GM12878 (cell line): ENCODE measurements at regions not wholly inside any gene's neighbourhood (a gene's known extent, or its start where the extent isn't known, plus 50 kb on each side); places are given as distances from the start of the nearest gene placed in this dataset.

Experiments
- ATAC-seq: fragments of 200-7000 bp; cut with Tn5 transposase; 3 replicates; pipeline ENCODE4 v1.9.1; 2020; ENCODE audit warnings: mild to moderate bottlenecking, moderate library complexity
- BruUV-seq: library from RNA; stranded (reverse); fragments of 400-500 nt; replicated peaks from 2 replicates; lab custom pipeline; 2021; lab: Mats Ljungman, UMichigan
- CTCF ChIA-PET: fragments of 300-600 bp; sonication (Branson Sonifier 250); formaldehyde crosslinking; extraction: SDS; loops from one replicate; lab custom pipeline; 2021; ENCODE audit warnings: inconsistent platforms; lab: Yijun Ruan, JAX
- POLR2A ChIA-PET: fragments of 350-600 bp; formaldehyde crosslinking; extraction: SDS; loops from one replicate; lab custom pipeline; 2021; ENCODE audit warnings: inconsistent platforms; lab: Charles Lee
- RAD21 ChIA-PET: fragments of 300-600 bp; sonication (Branson Sonifier 250); formaldehyde crosslinking; loops from one replicate; lab custom pipeline; 2023; ENCODE audit warnings: antibody characterized with exemption; ENCODE audit not compliant: unreplicated experiment; lab: Charles Lee
- SMC1A ChIA-PET: fragments of 300-600 bp; sonication (Branson Sonifier 250); formaldehyde crosslinking; loops from one replicate; lab custom pipeline; 2023; ENCODE audit not compliant: unreplicated experiment, uncharacterized antibody; lab: Charles Lee
- DNase-seq: peaks from one replicate; pipeline ENCODE4 v3.0.0-alpha.2; 2011; ENCODE audit warnings: low read depth, low spot score
- FAIRE-seq: peaks from 3 replicates; lab custom pipeline; 2011; peaks lifted over from hg19 to GRCh38; lab: Jason Lieb, UNC
- H2AFZ ChIP-seq: 2 replicates; pipeline ENCODE4 v1.6.0; 2011; ENCODE audit warnings: low read depth, low read length, control low read depth; ENCODE audit not compliant: control insufficient read depth
- H3K27ac ChIP-seq: 2 replicates; pipeline ENCODE4 v1.5.1; 2011; ENCODE audit warnings: control low read depth; ENCODE audit not compliant: control insufficient read depth, insufficient read depth
- H3K27me3 ChIP-seq, 2 experiments: replicated peaks in 1 of 2; 2 replicates each; pipeline versions ENCODE4 v1.6.0 to v1.6.1; 2011; ENCODE audit warnings: low read length in 1 of 2; ENCODE audit not compliant: control insufficient read depth in 2 of 2, insufficient read depth in 2 of 2
- H3K36me3 ChIP-seq, 2 experiments: 2 replicates each; pipeline ENCODE4 v1.5.1; 2011; ENCODE audit warnings: low read length in 1 of 2; ENCODE audit not compliant: control insufficient read depth in 2 of 2, insufficient read depth in 2 of 2
- H3K4me1 ChIP-seq: 2 replicates; pipeline ENCODE4 v1.6.1; 2011; ENCODE audit warnings: mild to moderate bottlenecking, low read length, moderate library complexity, mixed read lengths; ENCODE audit not compliant: control insufficient read depth, insufficient read depth
- H3K4me2 ChIP-seq: 2 replicates; pipeline ENCODE4 v1.6.0; 2011; ENCODE audit warnings: control low read depth; ENCODE audit not compliant: control insufficient read depth, insufficient read depth
- H3K4me3 ChIP-seq: fragments of 200-600 bp; sonication (generic); 2 replicates; pipeline ENCODE4 v1.5.1; 2016
- H3K79me2 ChIP-seq: 2 replicates; pipeline ENCODE4 v1.6.0; 2011; ENCODE audit warnings: low read length; ENCODE audit not compliant: control insufficient read depth, insufficient read depth
- H3K9ac ChIP-seq: 2 replicates; pipeline ENCODE4 v1.8.0; 2011; ENCODE audit warnings: low read length, control low read depth, mixed read lengths; ENCODE audit not compliant: control insufficient read depth, insufficient read depth
- H3K9me3 ChIP-seq: replicated peaks from 3 replicates; pipeline ENCODE4 v1.5.1; 2011; ENCODE audit warnings: mild to moderate bottlenecking, low read length; ENCODE audit not compliant: control insufficient read depth, insufficient read depth
- H4K20me1 ChIP-seq: 2 replicates; pipeline ENCODE4 v1.6.0; 2011; ENCODE audit not compliant: control insufficient read depth, insufficient read depth
- CBX5 ChIP-seq: sonication (generic); IDR thresholded peaks from 2 replicates; pipeline ENCODE4 v1.6.1; 2016; ENCODE audit warnings: low read depth, moderate library complexity, mild to moderate bottlenecking, inconsistent platforms
- CHD4 ChIP-seq: fragments of 200-600 bp; sonication (generic); IDR thresholded peaks from 2 replicates; pipeline ENCODE4 v1.6.1; 2016; ENCODE audit warnings: mild to moderate bottlenecking
- FOS ChIP-seq: IDR thresholded peaks from 3 replicates; pipeline ENCODE4 v1.6.1; 2011; ENCODE audit warnings: borderline replicate concordance; ENCODE audit not compliant: insufficient read length; ENCODE audit errors: extremely low read depth
- FOXK2 ChIP-seq: fragments of 450-650 bp; IDR thresholded peaks from 2 replicates; pipeline ENCODE4 v1.6.1; 2017; ENCODE audit warnings: mild to moderate bottlenecking, moderate library complexity
- HCFC1 ChIP-seq: fragments of 150-350 bp; IDR thresholded peaks from 2 replicates; pipeline ENCODE4 v1.6.1; 2014; ENCODE audit warnings: low read length
- HDAC6 ChIP-seq: fragments of 200-600 bp; sonication (generic); IDR thresholded peaks from one replicate; pipeline ENCODE4 v1.8.0; 2017; ENCODE audit warnings: antibody characterized with exemption; ENCODE audit not compliant: unreplicated experiment
- MTA3 ChIP-seq: IDR thresholded peaks from 2 replicates; pipeline ENCODE4 v1.6.1; 2012; ENCODE audit warnings: low read length, inconsistent platforms, borderline replicate concordance
- NR2F1 ChIP-seq: fragments of 450-650 bp; conservative IDR thresholded peaks from 2 replicates; pipeline ENCODE4 v1.6.1; 2017; ENCODE audit warnings: mild to moderate bottlenecking
- PML ChIP-seq: IDR thresholded peaks from 2 replicates; pipeline ENCODE4 v1.6.1; 2012; ENCODE audit warnings: low read length, inconsistent platforms
- SMAD1 ChIP-seq: fragments of 450-650 bp; IDR thresholded peaks from 2 replicates; pipeline ENCODE4 v1.6.1; 2018; ENCODE audit warnings: mild to moderate bottlenecking, low read depth; ENCODE audit not compliant: partially characterized antibody
- SPI1 ChIP-seq: IDR thresholded peaks from 2 replicates; pipeline ENCODE4 v1.6.1; 2011; ENCODE audit warnings: low read depth, mild to moderate bottlenecking, low read length, moderate library complexity, borderline replicate concordance; ENCODE audit not compliant: insufficient read depth
- WGBS: methylation state at CpG from one replicate; pipeline ENCODE4 v1.1.6; 2016; ENCODE audit warnings: low lambda C conversion rate; ENCODE audit not compliant: insufficient replicate concordance, insufficient coverage; ENCODE audit errors: missing lambda C conversion rate; 5-methylcytosine and 5-hydroxymethylcytosine counted together
- in situ Hi-C: fragments of 300-500 bp; cut with MboI; formaldehyde crosslinking; loops from 9 replicates; pipeline ENCODE4 v1.14.3; 2018; ENCODE audit warnings: mixed read lengths
- intact Hi-C: fragments of 100-400 bp; cut with micrococcal nuclease; formaldehyde crosslinking; loops from one replicate; pipeline ENCODE4 v1.14.2; 2022; ENCODE audit not compliant: unreplicated experiment
- TF ChIP-seq, protein P1 (sequence below): fragments of 450-650 bp; IDR thresholded peaks from 2 replicates; pipeline ENCODE4 v1.6.1; 2016; ENCODE audit warnings: mild to moderate bottlenecking, moderate library complexity, borderline replicate concordance
- TF ChIP-seq, protein P2 (sequence below): fragments of 450-650 bp; IDR thresholded peaks from 2 replicates; pipeline ENCODE4 v1.6.1; 2016; ENCODE audit warnings: mild to moderate bottlenecking

DNA sequence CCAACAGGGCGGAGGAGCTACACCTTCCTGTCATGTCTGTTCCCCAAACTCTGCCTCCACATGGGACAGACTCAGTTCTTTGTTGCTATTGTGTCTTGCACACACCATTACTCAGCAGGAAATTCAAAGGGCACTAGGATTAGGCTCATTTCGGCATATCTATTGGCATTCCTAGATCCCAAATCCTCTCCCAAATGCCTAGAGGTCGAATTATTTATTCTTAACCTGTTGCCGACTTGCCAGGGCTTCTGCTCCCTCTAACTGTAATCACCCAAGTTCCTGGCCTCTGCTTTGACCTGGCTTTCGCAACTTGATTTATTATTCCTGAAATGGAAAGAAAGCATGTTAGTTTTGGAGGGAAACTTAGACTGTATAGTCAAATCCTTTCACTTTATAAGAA is 67.8 kb upstream of the ST6GAL2 start (continued):
- TF ChIP-seq HDAC6, result no peak

DNA sequence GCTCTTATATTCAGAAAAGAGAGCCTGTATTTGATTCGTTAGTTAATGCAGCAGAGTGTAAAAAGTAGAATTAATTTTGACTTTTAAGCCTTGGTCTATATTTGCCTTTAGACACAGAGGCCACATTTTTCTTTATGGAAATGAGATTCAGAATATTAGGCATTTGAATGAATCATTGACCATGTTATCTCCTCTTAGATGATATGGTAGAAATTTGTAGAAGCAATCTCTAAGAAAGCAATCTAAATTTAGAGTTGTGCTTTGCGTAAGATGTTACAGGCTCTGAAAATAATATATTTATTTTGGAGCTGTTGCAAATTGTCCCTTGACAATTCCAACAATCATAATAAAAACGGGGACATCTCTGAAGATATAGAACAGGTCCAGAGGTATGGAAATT is 68.3 kb upstream of the ST6GAL2 start:
- Histone ChIP-seq H3K4me3 (no peak overlapping the region), H3K27me3 (no peaks in the 10 kb centered on the region), H3K9me3 (no peaks in the 10 kb centered on the region), H3K36me3 (no peaks in the 10 kb centered on the region), H2AFZ (no peak overlapping the region), H4K20me1 (no peaks in the 10 kb centered on the region), H3K27ac (no peak overlapping the region), H3K79me2 (no peaks in the 10 kb centered on the region), H3K4me1 (no peaks in the 10 kb centered on the region), H3K9ac (no peak overlapping the region), H3K4me2 (no peak overlapping the region)
- WGBS, result 33% methylated on average over 3 of the region's 3 CpGs
- ChIA-PET POLR2A (no interaction called here), CTCF (no interaction called here), RAD21 (no interaction called here), SMC1A (no interaction called here)
- BruUV-seq, result no TSS peak
- ATAC-seq, result no peak
- no peak for FAIRE-seq
- DNase-seq, result no peak
- in situ Hi-C loops (no loop called here), intact Hi-C loops (no loop called here)
- no peak for TF ChIP-seq NR2F1
- TF ChIP-seq CBX5, result no peak
- TF ChIP-seq SMAD1, result no peak

DNA sequence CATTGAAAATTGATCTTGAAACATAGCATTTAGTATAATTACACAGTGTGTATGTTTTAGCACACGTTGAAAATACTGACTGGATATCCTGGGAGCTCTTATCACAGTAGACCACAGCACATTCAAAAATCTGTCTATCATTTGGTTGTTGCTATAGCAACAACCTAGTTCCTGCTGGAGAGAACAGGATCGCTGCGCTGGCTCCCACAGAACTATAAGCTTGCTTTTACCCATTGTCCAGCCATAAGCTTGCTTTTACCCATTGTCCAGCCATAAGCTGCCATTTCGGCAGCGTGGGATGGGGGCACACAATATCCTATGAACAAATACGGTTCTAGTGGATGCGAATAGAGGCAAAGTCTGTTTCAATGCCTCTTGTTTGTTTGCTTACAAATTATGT is 70.4 kb upstream of the ST6GAL2 start:
- Histone ChIP-seq H2AFZ (no peak overlapping the region), H3K27ac (no peak overlapping the region), H3K4me1 (no peaks in the 10 kb centered on the region), H4K20me1 (no peaks in the 10 kb centered on the region), H3K9me3 (no peaks in the 10 kb centered on the region), H3K4me3 (no peak overlapping the region), H3K27me3 (no peaks in the 10 kb centered on the region), H3K79me2 (no peaks in the 10 kb centered on the region), H3K36me3 (no peaks in the 10 kb centered on the region), H3K4me2 (no peak overlapping the region), H3K9ac (no peak overlapping the region)
- FAIRE-seq (no peak), DNase-seq (no peak), ATAC-seq (no peak)
- no TSS peak for BruUV-seq
- intact Hi-C loops, result no loop called here
- in situ Hi-C loops, result no loop called here
- CTCF ChIA-PET, result no interaction called here
- SMC1A ChIA-PET, result no interaction called here
- RAD21 ChIA-PET, result no interaction called here
- POLR2A ChIA-PET, result no interaction called here
- 31% methylated on average over 7 of the region's 7 CpGs for WGBS
- TF ChIP-seq PML, result no peak
- no peak for TF ChIP-seq FOS
- TF ChIP-seq SPI1, result no peak
- no peak for TF ChIP-seq HCFC1
- TF ChIP-seq, protein P1, sequence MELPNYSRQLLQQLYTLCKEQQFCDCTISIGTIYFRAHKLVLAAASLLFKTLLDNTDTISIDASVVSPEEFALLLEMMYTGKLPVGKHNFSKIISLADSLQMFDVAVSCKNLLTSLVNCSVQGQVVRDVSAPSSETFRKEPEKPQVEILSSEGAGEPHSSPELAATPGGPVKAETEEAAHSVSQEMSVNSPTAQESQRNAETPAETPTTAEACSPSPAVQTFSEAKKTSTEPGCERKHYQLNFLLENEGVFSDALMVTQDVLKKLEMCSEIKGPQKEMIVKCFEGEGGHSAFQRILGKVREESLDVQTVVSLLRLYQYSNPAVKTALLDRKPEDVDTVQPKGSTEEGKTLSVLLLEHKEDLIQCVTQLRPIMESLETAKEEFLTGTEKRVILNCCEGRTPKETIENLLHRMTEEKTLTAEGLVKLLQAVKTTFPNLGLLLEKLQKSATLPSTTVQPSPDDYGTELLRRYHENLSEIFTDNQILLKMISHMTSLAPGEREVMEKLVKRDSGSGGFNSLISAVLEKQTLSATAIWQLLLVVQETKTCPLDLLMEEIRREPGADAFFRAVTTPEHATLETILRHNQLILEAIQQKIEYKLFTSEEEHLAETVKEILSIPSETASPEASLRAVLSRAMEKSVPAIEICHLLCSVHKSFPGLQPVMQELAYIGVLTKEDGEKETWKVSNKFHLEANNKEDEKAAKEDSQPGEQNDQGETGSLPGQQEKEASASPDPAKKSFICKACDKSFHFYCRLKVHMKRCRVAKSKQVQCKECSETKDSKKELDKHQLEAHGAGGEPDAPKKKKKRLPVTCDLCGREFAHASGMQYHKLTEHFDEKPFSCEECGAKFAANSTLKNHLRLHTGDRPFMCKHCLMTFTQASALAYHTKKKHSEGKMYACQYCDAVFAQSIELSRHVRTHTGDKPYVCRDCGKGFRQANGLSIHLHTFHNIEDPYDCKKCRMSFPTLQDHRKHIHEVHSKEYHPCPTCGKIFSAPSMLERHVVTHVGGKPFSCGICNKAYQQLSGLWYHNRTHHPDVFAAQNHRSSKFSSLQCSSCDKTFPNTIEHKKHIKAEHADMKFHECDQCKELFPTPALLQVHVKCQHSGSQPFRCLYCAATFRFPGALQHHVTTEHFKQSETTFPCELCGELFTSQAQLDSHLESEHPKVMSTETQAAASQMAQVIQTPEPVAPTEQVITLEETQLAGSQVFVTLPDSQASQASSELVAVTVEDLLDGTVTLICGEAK, result no peak
- TF ChIP-seq, protein P2, sequence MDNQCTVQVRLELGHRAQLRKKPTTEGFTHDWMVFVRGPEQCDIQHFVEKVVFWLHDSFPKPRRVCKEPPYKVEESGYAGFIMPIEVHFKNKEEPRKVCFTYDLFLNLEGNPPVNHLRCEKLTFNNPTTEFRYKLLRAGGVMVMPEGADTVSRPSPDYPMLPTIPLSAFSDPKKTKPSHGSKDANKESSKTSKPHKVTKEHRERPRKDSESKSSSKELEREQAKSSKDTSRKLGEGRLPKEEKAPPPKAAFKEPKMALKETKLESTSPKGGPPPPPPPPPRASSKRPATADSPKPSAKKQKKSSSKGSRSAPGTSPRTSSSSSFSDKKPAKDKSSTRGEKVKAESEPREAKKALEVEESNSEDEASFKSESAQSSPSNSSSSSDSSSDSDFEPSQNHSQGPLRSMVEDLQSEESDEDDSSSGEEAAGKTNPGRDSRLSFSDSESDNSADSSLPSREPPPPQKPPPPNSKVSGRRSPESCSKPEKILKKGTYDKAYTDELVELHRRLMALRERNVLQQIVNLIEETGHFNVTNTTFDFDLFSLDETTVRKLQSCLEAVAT, result no peak
- no peak for TF ChIP-seq CHD4
- no peak for TF ChIP-seq FOXK2
- TF ChIP-seq MTA3, result no peak
